ENCODE measurements at regions not wholly inside any gene's neighbourhood (a gene's known extent, or its start where the extent isn't known, plus 50 kb on each side); places are given as distances from the start of the nearest gene placed in this dataset.

DNA sequence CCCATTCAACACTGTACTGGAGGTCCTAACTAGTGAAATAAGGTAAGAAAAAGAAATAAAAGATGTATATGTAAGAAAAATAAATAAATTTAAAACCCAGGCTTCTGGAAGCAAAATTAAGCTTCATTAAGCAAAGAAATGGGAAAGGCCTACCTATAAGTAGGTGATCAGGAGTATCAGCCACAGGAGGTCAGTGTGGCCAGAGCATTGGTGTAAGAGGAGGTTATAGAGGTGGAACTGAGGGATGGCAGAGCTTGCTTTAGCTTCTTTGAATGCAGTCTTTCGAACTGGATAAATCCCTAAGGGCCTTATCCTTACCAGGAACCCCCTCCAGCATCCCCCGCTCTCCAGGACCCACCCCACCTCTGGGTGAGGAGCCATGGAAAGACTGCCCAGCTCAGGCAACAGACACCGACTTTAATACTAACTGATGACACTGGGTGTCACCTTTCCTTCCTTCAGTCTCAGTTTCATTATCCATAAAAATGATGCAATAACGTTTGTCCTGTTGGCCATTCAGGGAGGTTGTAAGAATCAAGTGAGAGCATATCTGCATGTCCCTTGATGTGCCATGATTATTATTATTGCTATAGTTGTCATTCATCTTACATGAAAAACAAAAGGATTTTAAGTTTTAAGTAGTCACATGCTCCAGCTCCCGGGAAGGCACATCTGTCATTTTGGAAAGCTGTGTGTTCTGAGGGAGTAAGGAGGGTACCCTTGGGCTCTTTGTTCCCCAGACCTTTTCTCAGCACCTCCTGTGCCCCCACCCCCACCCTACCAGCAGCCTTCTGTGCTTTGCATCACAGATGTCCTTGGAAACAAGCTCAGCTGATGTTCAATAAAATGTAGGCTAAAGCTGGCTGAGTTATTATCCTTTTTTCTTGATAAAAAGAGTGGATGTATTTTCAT lies 50.8 kb upstream of the CTNNA1 start:
- no peak overlapping the region for H3K4me3 ChIP-seq (ENCODE audit: low read depth, poor library complexity, severe bottlenecking)
- intact Hi-C loops (cut with DNase I; ENCODE audit: low total_unique reads), result no loop called here
- TF ChIP-seq, protein P1, sequence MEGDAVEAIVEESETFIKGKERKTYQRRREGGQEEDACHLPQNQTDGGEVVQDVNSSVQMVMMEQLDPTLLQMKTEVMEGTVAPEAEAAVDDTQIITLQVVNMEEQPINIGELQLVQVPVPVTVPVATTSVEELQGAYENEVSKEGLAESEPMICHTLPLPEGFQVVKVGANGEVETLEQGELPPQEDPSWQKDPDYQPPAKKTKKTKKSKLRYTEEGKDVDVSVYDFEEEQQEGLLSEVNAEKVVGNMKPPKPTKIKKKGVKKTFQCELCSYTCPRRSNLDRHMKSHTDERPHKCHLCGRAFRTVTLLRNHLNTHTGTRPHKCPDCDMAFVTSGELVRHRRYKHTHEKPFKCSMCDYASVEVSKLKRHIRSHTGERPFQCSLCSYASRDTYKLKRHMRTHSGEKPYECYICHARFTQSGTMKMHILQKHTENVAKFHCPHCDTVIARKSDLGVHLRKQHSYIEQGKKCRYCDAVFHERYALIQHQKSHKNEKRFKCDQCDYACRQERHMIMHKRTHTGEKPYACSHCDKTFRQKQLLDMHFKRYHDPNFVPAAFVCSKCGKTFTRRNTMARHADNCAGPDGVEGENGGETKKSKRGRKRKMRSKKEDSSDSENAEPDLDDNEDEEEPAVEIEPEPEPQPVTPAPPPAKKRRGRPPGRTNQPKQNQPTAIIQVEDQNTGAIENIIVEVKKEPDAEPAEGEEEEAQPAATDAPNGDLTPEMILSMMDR (IDR thresholded peaks at IDR 0.05), result no peak
- no peak for TF ChIP-seq POLR2A (IDR thresholded peaks at IDR 0.05)
- 75 to 78% methylated on average over 5 of the region's 5 CpGs for WGBS, 2 donors
- DNase-seq (ENCODE audit: low spot score in 2 of 2), result peak in 1 of 2 donors; percentile 36

DNA sequence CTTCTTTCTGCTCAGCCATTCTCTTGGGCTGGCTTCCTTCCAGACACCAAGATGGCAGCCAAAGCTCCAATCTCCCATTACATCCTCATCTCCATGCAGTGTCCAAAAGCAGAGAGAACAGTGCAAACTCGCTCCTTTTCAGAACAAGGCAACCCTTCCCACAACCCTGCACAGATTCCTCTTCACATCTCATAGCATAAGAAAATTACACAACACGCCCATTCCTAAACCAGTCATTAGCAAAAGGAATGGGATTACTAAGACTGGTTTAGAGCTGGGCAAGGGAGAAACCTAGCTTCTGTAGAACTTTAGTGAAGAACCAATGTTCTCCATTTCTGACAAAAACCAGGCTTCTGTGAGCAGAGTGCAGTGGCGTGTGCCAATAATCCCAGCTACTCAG lies 51.5 kb upstream of the CTNNA1 start:
- 96 to 97% methylated on average over 3 of the region's 3 CpGs for WGBS, 2 donors
- H3K4me3 ChIP-seq (ENCODE audit: low read depth, poor library complexity, severe bottlenecking), result no peak overlapping the region
- intact Hi-C loops (cut with DNase I; ENCODE audit: low total_unique reads), result no loop called here
- TF ChIP-seq, protein P1 (IDR thresholded peaks at IDR 0.05), result no peak
- TF ChIP-seq POLR2A (IDR thresholded peaks at IDR 0.05), result no peak
- DNase-seq (ENCODE audit: low spot score in 2 of 2), result peak in 1 of 2 donors; percentile 7

DNA sequence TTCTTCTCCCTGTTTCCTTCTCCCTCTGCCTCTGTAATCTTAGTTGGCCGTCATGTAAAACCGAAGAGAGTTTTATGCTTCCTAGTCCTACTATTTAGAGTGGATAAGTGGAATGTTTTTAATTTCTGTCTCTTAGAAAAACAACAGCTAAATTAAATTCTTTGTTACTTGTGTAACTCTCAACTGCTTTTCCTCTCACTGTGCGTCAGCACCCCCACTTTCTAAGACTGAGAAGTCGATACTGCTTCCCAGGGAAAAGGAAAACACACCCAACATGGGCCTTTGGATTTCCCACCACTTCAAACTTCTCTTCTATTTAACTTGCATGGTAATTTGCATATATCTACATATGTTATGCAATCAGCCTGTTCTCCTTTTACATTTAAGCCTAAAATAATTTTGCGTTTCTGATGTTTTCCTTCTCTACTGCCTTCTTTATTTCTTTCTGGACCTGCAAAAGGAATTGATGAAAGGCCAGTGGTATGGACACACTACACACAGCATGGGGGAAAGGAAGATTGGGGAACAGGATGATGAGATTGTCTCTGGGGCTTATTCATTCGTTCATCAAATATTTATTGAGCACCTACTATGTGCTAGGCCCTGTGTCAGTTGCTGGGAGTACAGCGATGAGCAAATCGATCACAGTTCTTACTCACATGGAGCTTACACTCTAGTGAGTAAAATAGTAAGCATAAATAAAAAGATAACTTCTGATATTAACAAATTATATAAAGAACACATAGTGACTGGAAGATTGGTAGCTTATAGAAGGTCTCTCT lies 52.5 kb upstream of the CTNNA1 start:
- intact Hi-C loops (cut with DNase I; ENCODE audit: low total_unique reads), result no loop called here
- WGBS, 2 donors, result 80 to 85% methylated on average over 8 of the region's 8 CpGs
- TF ChIP-seq, protein P1 (IDR thresholded peaks at IDR 0.05), result no peak
- TF ChIP-seq POLR2A (IDR thresholded peaks at IDR 0.05), result no peak
- no peak overlapping the region for H3K4me3 ChIP-seq (ENCODE audit: low read depth, poor library complexity, severe bottlenecking)
- DNase-seq (ENCODE audit: low spot score in 2 of 2), result no peak

DNA sequence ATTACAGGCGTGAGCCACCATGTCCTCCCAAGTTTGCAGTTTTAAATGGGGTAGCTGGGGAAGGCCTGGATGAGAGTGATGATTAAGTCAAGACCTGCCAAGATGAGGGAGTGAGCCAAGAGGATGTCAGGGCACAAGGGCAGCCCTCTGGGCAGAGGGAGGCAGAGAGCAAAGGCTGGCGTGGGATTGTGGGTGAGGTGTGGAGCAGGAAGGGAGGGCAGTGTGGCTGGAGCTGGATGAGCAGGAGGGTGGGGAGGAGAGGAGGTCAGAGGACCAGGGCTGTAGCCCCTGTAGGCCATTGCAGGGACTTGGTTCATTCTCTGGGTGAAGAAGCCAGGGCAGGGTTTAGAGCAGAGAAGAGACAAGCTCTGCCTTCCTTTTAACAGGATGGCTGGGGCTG lies 53.7 kb upstream of the CTNNA1 start:
- no peak overlapping the region for H3K4me3 ChIP-seq (ENCODE audit: low read depth, poor library complexity, severe bottlenecking)
- TF ChIP-seq, protein P1 (IDR thresholded peaks at IDR 0.05), result no peak
- TF ChIP-seq POLR2A (IDR thresholded peaks at IDR 0.05), result no peak
- 86 to 90% methylated on average over 2 of the region's 2 CpGs for WGBS, 2 donors
- intact Hi-C loops (cut with DNase I; ENCODE audit: low total_unique reads), result no loop called here
- DNase-seq (ENCODE audit: low spot score in 2 of 2), result no peak

DNA sequence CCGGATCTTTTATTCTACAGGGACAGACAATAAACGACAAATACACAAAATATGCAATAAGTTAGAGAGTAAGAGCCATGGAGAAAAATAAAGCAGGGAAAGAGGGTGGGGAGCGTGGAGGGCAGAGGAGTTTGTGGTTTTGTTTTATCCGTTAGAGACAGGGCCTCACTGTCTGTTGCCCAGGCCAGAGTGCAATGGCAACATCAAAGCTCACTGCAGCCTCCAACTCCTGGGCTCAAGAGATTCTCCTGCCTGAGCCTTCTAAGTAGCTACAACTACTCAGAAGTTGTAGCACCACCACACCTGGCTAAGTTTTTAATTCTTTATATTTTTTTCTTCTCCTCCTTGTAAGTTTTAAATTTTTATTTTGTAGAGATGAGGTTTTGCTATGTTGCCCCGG lies 54.5 kb upstream of the CTNNA1 start:
- WGBS, 2 donors, result 80 to 86% methylated on average over 5 of the region's 5 CpGs

DNA sequence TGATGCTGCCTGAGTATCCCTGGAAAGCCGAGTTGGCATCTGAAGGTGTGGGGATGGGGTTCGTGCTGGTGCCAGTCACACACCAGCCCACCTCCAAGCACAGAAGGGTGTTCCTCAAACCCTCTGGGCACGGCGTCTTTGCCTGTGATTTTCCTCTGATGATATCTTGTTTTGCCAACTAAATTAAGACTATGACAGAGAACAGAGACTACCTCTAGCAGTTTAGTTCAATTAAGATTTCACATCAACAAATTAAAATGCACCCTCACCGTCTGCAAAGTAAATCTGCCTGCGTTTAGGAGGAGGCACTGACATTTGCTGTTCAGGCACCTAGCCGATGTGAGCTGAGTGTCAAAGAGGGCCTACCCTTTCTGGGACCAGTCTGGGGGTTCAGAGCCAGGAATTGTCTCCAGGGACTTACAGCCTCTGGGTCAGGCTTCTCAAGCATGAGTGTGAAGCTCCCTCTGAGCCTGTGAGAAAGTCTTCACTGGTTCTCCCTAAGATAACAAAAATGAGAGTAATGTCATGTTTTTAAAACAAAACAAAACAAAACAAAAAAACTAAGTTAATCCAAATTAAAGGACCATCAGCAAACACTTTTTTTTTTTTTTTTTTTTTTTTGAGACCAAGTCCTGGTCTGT lies 55.4 kb upstream of the CTNNA1 start:
- WGBS, 2 donors, result 58% methylated on average over 7 of the region's 7 CpGs
- no peak for DNase-seq (ENCODE audit: low spot score in 2 of 2)
- intact Hi-C loops (cut with DNase I; ENCODE audit: low total_unique reads), result no loop called here
- TF ChIP-seq, protein P1 (IDR thresholded peaks at IDR 0.05), result no peak
- TF ChIP-seq POLR2A (IDR thresholded peaks at IDR 0.05), result no peak
- no peak overlapping the region for H3K4me3 ChIP-seq (ENCODE audit: low read depth, poor library complexity, severe bottlenecking)

More for the DNA sequence above, 54.5 kb upstream of the CTNNA1 start:
- intact Hi-C loops (cut with DNase I; ENCODE audit: low total_unique reads), result no loop called here
- H3K4me3 ChIP-seq (ENCODE audit: low read depth, poor library complexity, severe bottlenecking), result no peak overlapping the region
- TF ChIP-seq POLR2A (IDR thresholded peaks at IDR 0.05), result no peak
- no peak for DNase-seq (ENCODE audit: low spot score in 2 of 2)

Measured in lower leg skin (tissue), 4 donors.